Lung (tissue), 11 donors: ENCODE measurements at regions not wholly inside any gene's neighbourhood (a gene's known extent, or its start where the extent isn't known, plus 50 kb on each side); places are given as distances from the start of the nearest gene placed in this dataset.

Source experiments
- ATAC-seq: fragments of 200-7000 bp; cut with Tn5 transposase; one replicate; pipeline ENCODE4 v1.9.1; 2020; ENCODE audit warnings: moderate number of reproducible peaks; ENCODE audit not compliant: insufficient read depth, low FRiP score
- DNase-seq, 3 donors: peaks; one replicate each; pipeline ENCODE4 v3.0.0-alpha.2; 2013 to 2017
- H3K27ac ChIP-seq, 2 donors: one replicate each; pipeline ENCODE4 v1.5.1; 2013; ENCODE audit warnings: mild to moderate bottlenecking in 2 of 2, moderate library complexity in 2 of 2, control low read depth in 1 of 2, inconsistent platforms in 1 of 2, low read depth in 1 of 2, low read length in 1 of 2
- H3K27me3 ChIP-seq, 3 donors: one replicate each; pipeline ENCODE4 v1.5.1; 2013; ENCODE audit warnings: low read length in 2 of 3; ENCODE audit not compliant: control insufficient read depth in 3 of 3, insufficient read depth in 3 of 3
- H3K36me3 ChIP-seq, 4 donors: one replicate each; pipeline ENCODE4 v1.5.1; 2013; ENCODE audit warnings: low read length in 4 of 4, mild to moderate bottlenecking in 1 of 4, moderate library complexity in 1 of 4; ENCODE audit not compliant: control insufficient read depth in 4 of 4, insufficient read depth in 4 of 4
- H3K4me1 ChIP-seq, 5 donors: one replicate each; pipeline ENCODE4 v1.5.1; 2013; ENCODE audit warnings: low read length in 5 of 5, mild to moderate bottlenecking in 2 of 5, moderate library complexity in 1 of 5; ENCODE audit not compliant: control insufficient read depth in 5 of 5, insufficient read depth in 5 of 5
- H3K4me3 ChIP-seq: one replicate; pipeline ENCODE4 v1.5.1; 2013; ENCODE audit warnings: mild to moderate bottlenecking, control low read depth, moderate library complexity
- H3K9ac ChIP-seq, 2 donors: one replicate each; pipeline ENCODE4 v1.5.1; 2013; ENCODE audit warnings: low read length in 2 of 2, control low read depth in 1 of 2; ENCODE audit not compliant: insufficient read depth in 1 of 2
- H3K9me3 ChIP-seq, 4 donors: one replicate each; pipeline ENCODE4 v1.5.1; 2013; ENCODE audit warnings: low read length in 3 of 4, mild to moderate bottlenecking in 1 of 4, moderate library complexity in 1 of 4; ENCODE audit not compliant: control insufficient read depth in 4 of 4, insufficient read depth in 3 of 4
- CTCF ChIP-seq: IDR thresholded peaks from 2 replicates; pipeline ENCODE4 v1.5.1; 2012; ENCODE audit warnings: mild to moderate bottlenecking; ENCODE audit errors: control extremely low read depth, extremely low read depth
- WGBS, 2 donors: extraction: QIAGEN DNeasy Blood & Tissue Kit; methylation state at CpG; one replicate each; pipeline ENCODE4 v1.1.7; 2013; 5-methylcytosine and 5-hydroxymethylcytosine counted together
- donor health status: control.
- donor health status: control.
- donor health status: Bipolar disorder and iron deficiency.
- donor health status: healthy.
- donor health status: DM: yes; HTN: yes; CAD: no.

GRCh38 chr18:56115071-56116015 lies 523.0 kb downstream of the TXNL1 start:
- H3K27me3 ChIP-seq, result no peaks in the 10 kb centered on the region
- DNase-seq (no peak), ATAC-seq (no peak)
- no peaks in the 10 kb centered on the region for H3K36me3 ChIP-seq
- WGBS, 2 donors, result 45 to 67% methylated on average over 6 of the region's 6 CpGs
- no peak overlapping the region for H3K4me3 ChIP-seq
- peaks cover 0 to 12% (median 0%) of the 10 kb centered on the region in 5 donors for H3K4me1 ChIP-seq
- H3K27ac ChIP-seq, result no peak overlapping the region
- TF ChIP-seq CTCF, result no peak
- H3K9me3 ChIP-seq, result no peaks in the 10 kb centered on the region
- H3K9ac ChIP-seq, result no peak overlapping the region

GRCh38 chr18:56112984-56113383 lies 525.0 kb upstream of the TCF4 start:
- Histone ChIP-seq H3K27ac (no peak overlapping the region), H3K36me3 (no peaks in the 10 kb centered on the region), H3K4me3 (no peak overlapping the region), H3K9ac (no peak overlapping the region), H3K4me1 (peaks cover 0 to 12% (median 0%) of the 10 kb centered on the region in 5 donors), H3K9me3 (no peaks in the 10 kb centered on the region), H3K27me3 (no peaks in the 10 kb centered on the region)
- no peak for DNase-seq
- WGBS, 2 donors, result 80 to 92% methylated on average over 1 of the region's 1 CpG
- no peak for TF ChIP-seq CTCF
- no peak for ATAC-seq

- ATAC-seq, result no peak
- no peak for TF ChIP-seq CTCF
- Histone ChIP-seq H3K36me3 (no peaks in the 10 kb centered on the region), H3K9me3 (no peaks in the 10 kb centered on the region), H3K4me1 (peaks cover 0 to 14% (median 0%) of the 10 kb centered on the region in 5 donors), H3K9ac (no peak overlapping the region), H3K27me3 (no peaks in the 10 kb centered on the region), H3K27ac (no peak overlapping the region), H3K4me3 (no peak overlapping the region)
- no peak for DNase-seq
- 48 to 55% methylated on average over 6 of the region's 6 CpGs for WGBS, 2 donors
Measured at GRCh38 chr18:56112013-56112749, 524.2 kb upstream of the TCF4 start.
